ACC112 (cell line): ENCODE measurements at regions not wholly inside any gene's neighbourhood (a gene's known extent, or its start where the extent isn't known, plus 50 kb on each side); places are given as distances from the start of the nearest gene placed in this dataset.
"Not testable (repeated sequence)": the region's sequence is repeated elsewhere in the genome, so short reads cannot be mapped to it uniquely, and the experiment has no call there.

Source experiments
- H2AFZ ChIP-seq: fragments of 200-600 bp; sonication (generic); one replicate; pipeline ENCODE4 v1.6.0; 2017; ENCODE audit warnings: antibody characterized with exemption, low read length; ENCODE audit not compliant: unreplicated experiment
- H3K27ac ChIP-seq: fragments of 200-600 bp; sonication (generic); 2 replicates; pipeline ENCODE4 v1.5.1; 2014; ENCODE audit warnings: low read depth, mild to moderate bottlenecking, antibody characterized with exemption, low read length, moderate library complexity
- H3K27me3 ChIP-seq: fragments of 200-600 bp; sonication (generic); 2 replicates; pipeline ENCODE4 v1.6.1; 2014; ENCODE audit warnings: mild to moderate bottlenecking, antibody characterized with exemption, low read length, moderate library complexity, mixed read lengths; ENCODE audit not compliant: insufficient read depth
- H3K36me3 ChIP-seq: fragments of 200-600 bp; sonication (generic); 2 replicates; pipeline ENCODE4 v1.6.1; 2016; ENCODE audit warnings: mild to moderate bottlenecking, antibody characterized with exemption, low read length, moderate library complexity, mixed read lengths; ENCODE audit not compliant: insufficient read depth
- H3K4me1 ChIP-seq: fragments of 200-600 bp; sonication (generic); one replicate; pipeline ENCODE4 v1.6.1; 2016; ENCODE audit warnings: low read length, mixed read lengths; ENCODE audit not compliant: insufficient read depth, unreplicated experiment, control insufficient read depth
- H3K4me3 ChIP-seq: fragments of 200-600 bp; sonication (generic); 2 replicates; pipeline ENCODE4 v1.5.1; 2014; ENCODE audit warnings: mild to moderate bottlenecking, low read depth, low read length
- H3K79me2 ChIP-seq: fragments of 200-600 bp; sonication (generic); one replicate; pipeline ENCODE4 v1.6.0; 2016; ENCODE audit warnings: low read length; ENCODE audit not compliant: control insufficient read depth, unreplicated experiment, insufficient read depth

- no peaks in the 10 kb centered on the region for H3K27me3 ChIP-seq
Measured at GRCh38 chr3:8424281-8424680, 77.3 kb upstream of the LMCD1 start.

GRCh38 chr3:8436661-8437287, 64.8 kb upstream of the LMCD1 start:
- no peak overlapping the region for H2AFZ ChIP-seq
- no peak overlapping the region for H3K4me3 ChIP-seq
- no peaks in the 10 kb centered on the region; the same call in 1 of the 2 replicates for H3K27me3 ChIP-seq
- H3K36me3 ChIP-seq, result no peaks in the 10 kb centered on the region
- H3K27ac ChIP-seq, result no peak overlapping the region
- no peaks in the 10 kb centered on the region for H3K79me2 ChIP-seq
- H3K4me1 ChIP-seq, result no peaks in the 10 kb centered on the region

More at GRCh38 chr3:8424281-8424680, 77.3 kb upstream of the LMCD1 start:
- Histone ChIP-seq H3K36me3 (no peaks in the 10 kb centered on the region), H2AFZ (no peak overlapping the region), H3K27ac (no peak overlapping the region), H3K79me2 (no peaks in the 10 kb centered on the region), H3K4me3 (no peak overlapping the region), H3K4me1 (peaks cover 9% of the 10 kb centered on the region)

- no peak overlapping the region for H3K27ac ChIP-seq
- no peak overlapping the region for H2AFZ ChIP-seq
- no peak overlapping the region for H3K4me3 ChIP-seq
- no peaks in the 10 kb centered on the region for H3K27me3 ChIP-seq
- H3K79me2 ChIP-seq, result no peaks in the 10 kb centered on the region
- no peaks in the 10 kb centered on the region for H3K36me3 ChIP-seq
- H3K4me1 ChIP-seq, result peaks cover 10% of the 10 kb centered on the region
Measured at GRCh38 chr3:8438507-8439079, 63.0 kb upstream of the LMCD1 start.

GRCh38 chr3:8440142-8440541, 61.5 kb upstream of the LMCD1 start:
- H3K36me3 ChIP-seq, H3K79me2 ChIP-seq, H3K27ac ChIP-seq, H3K4me3 ChIP-seq, H3K27me3 ChIP-seq, H2AFZ ChIP-seq: not testable (repeated sequence)
- peaks cover 22% of the 10 kb centered on the region for H3K4me1 ChIP-seq

DNA sequence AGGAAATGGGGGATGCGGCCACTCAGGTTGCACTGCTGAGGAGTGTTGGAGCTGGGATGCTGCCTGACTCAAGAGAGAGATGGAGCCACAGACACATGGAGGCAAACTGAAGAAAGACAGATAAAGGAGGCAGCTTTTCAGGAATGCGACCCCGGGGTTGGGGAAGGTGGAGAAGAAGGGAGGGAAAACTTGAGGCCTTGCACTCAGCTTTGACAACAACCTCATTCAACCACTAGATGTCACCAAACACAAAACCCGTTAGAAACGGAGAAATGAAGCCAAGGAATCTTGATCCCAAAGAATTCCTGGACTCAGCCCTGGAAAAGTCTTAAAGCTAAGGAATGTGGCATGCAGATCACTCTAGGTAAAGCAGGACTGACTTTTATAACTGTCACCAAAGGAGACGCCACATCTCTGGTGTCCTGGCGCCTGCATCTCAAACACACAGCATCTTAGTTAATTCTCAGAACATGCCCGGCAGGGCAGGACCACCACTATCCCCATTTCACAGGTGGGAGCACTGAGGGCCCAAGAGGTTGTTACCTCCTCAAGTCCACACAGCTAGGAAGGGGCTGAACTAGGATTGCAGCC, 59.6 kb upstream of the LMCD1 start:
- no peaks in the 10 kb centered on the region for H3K36me3 ChIP-seq
- H3K4me3 ChIP-seq, result no peak overlapping the region
- H3K27me3 ChIP-seq, result no peaks in the 10 kb centered on the region
- peaks cover 40% of the 10 kb centered on the region for H3K4me1 ChIP-seq
- H3K79me2 ChIP-seq, result no peaks in the 10 kb centered on the region
- 0 out of 2 replicates have a peak overlapping the region, but pooled peaks have one; percentile 97 for H3K27ac ChIP-seq
- no peak overlapping the region for H2AFZ ChIP-seq

- H3K4me1 ChIP-seq, result peaks cover 40% of the 10 kb centered on the region
- H3K79me2 ChIP-seq, result no peaks in the 10 kb centered on the region
- no peak overlapping the region for H2AFZ ChIP-seq
- no peak overlapping the region for H3K4me3 ChIP-seq
- H3K27me3 ChIP-seq, result no peaks in the 10 kb centered on the region
- peak overlapping the region; percentile 97 for H3K27ac ChIP-seq
- no peaks in the 10 kb centered on the region for H3K36me3 ChIP-seq
Measured at GRCh38 chr3:8442993-8443650, 58.5 kb upstream of the LMCD1 start.

DNA sequence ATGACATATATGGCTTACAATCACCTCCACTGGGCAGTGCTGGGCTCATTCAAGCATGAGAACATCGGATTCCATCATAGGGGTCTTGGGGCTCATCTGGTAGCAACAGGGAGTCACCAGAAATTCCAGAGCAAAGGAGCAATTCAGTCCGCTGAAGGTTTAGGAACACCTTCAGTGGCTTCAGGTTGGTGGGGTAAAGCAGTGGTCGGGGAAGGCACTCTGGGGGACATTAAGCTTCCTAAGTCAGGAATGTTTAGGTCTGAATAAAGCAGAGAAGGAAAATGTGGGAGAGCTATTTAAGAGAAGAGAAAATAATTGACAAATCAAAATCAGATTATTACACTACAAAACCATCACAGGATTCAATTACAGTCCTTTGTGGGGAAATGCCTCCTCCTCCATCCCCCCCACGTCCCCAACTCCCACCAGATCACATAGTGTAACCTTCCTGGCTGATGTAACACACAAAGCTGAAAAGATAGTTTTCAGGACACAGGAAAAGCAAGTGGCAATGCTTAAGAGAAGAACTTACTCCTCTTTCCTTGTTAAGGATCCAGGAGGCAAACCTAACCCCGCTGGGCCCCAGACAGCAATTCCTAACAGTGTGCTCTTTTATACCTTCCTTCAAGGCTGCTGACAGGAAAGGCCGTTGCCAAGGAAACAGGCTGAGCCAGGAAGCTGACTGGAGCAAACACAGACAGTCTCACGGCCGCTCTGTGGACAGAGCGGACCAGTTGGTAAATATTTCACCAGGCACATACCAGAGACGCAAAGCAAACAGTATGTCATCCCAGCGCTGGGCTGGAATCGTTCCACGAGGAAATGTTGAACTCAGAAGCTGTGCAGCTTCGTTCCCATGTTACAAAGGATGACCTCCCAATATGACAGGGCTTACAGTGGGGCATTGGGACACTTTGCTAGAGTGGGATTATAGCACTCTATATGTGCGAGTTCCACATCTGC, 57.5 kb upstream of the LMCD1 start:
- H3K4me3 ChIP-seq, result peak overlapping the region; percentile 35
- H3K36me3 ChIP-seq, result no peaks in the 10 kb centered on the region
- H2AFZ ChIP-seq, result no peak overlapping the region
- no peaks in the 10 kb centered on the region for H3K79me2 ChIP-seq
- H3K27me3 ChIP-seq, result no peaks in the 10 kb centered on the region
- peaks cover 40% of the 10 kb centered on the region for H3K4me1 ChIP-seq
- H3K27ac ChIP-seq, result peak overlapping the region; percentile 97

DNA sequence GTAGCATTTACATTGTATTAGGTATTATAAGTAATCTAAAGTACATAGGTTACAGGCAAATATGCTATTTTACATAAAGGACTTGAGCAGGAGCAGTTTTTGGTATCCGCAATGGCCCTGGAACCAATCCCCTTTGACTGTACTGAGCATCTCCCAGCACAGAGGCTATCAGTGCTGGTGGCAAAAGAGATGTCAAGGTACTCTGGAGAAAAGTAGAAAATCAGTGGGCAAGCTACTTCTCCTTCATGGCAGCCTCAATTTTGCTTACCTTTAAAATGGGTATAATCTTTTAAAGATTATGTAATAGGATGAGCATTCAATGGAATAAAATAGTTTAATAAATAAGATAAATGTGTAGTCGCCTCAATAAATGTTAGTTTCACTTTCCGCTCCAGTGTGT, 56.7 kb upstream of the LMCD1 start:
- Histone ChIP-seq H3K27ac (peak overlapping the region; percentile 97), H3K4me3 (no peak overlapping the region), H2AFZ (no peak overlapping the region), H3K36me3 (no peaks in the 10 kb centered on the region), H3K4me1 (peaks cover 40% of the 10 kb centered on the region), H3K27me3 (no peaks in the 10 kb centered on the region), H3K79me2 (no peaks in the 10 kb centered on the region)

GRCh38 chr3:8445861-8446260, 55.8 kb upstream of the LMCD1 start:
- Histone ChIP-seq H3K27me3 (no peaks in the 10 kb centered on the region), H3K4me3 (no peak overlapping the region), H3K4me1 (peaks cover 48% of the 10 kb centered on the region), H3K36me3 (no peaks in the 10 kb centered on the region), H2AFZ (no peak overlapping the region), H3K79me2 (no peaks in the 10 kb centered on the region), H3K27ac (peak overlapping the region; percentile 97)

DNA sequence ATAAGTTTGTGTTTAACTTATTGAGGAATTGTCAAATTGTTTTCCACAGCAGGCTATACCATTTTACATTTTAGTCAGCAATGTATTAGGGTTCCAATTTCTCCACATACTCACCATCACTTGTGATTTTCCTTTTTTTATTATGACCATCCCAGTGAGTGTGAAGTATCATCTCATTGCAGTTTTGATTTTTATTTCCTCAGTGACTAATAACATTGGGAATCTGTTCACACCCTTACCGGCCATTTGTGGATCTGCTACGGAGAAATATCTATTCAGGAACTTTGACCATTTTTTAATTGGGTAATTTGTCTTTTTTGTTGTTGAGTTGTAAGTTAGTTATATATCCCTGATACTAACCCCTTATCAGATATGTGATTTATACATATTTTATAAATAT, 54.8 kb upstream of the LMCD1 start:
- Histone ChIP-seq H3K4me1 (peaks cover 58% of the 10 kb centered on the region), H3K79me2 (no peaks in the 10 kb centered on the region), H3K27ac (peak overlapping the region; percentile 97), H3K27me3 (no peaks in the 10 kb centered on the region), H3K36me3 (no peaks in the 10 kb centered on the region), H3K4me3 (no peak overlapping the region), H2AFZ (peak overlapping the region; percentile 39)
